HepG2 (cell line): ENCODE measurements at regions not wholly inside any gene's neighbourhood (a gene's known extent, or its start where the extent isn't known, plus 50 kb on each side); places are given as distances from the start of the nearest gene placed in this dataset.

Experiments
- ATF7 ChIP-seq, 2 experiments: fragments of 450-650 bp in 1 of 2; sonication (generic) in 1 of 2; formaldehyde crosslinking in 1 of 2; IDR thresholded peaks; 2 replicates each; pipeline versions ENCODE4 v1.4.0 to v1.6.1; 2016 to 2020; ENCODE audit warnings: antibody characterized with exemption in 1 of 2, mild to moderate bottlenecking in 1 of 2, missing genetic modification reagents in 1 of 2
- EP300 ChIP-seq, 3 experiments: sonication (generic) in 1 of 3; formaldehyde crosslinking in 1 of 3; IDR thresholded peaks; 2 replicates each; pipeline versions ENCODE4 v1.5.1 to v1.6.1; 2011 to 2020; ENCODE audit warnings: low read depth in 2 of 3, low read length in 2 of 3, borderline replicate concordance in 1 of 3, improper control_type of control experiment in 1 of 3, mild to moderate bottlenecking in 1 of 3, missing genetic modification reagents in 1 of 3, moderate library complexity in 1 of 3
- HNRNPLL ChIP-seq: fragments of 200-400 bp; formaldehyde crosslinking; IDR thresholded peaks from 2 replicates; pipeline ENCODE4 v1.6.1; 2017; ENCODE audit warnings: mild to moderate bottlenecking, low read depth, low read length; ENCODE audit not compliant: poor library complexity, severe bottlenecking
- KLF9 ChIP-seq: IDR thresholded peaks from 2 replicates; pipeline ENCODE4 v1.6.1; 2016; ENCODE audit warnings: low read depth
- MBD4 ChIP-seq: IDR thresholded peaks from 2 replicates; pipeline ENCODE4 v1.6.1; 2012; ENCODE audit warnings: low read length, inconsistent platforms, borderline replicate concordance
- NONO ChIP-seq, 2 experiments: fragments of 450-650 bp in 1 of 2; sonication (generic) in 1 of 2; formaldehyde crosslinking in 1 of 2; IDR thresholded peaks in 1 of 2; conservative IDR thresholded peaks in 1 of 2; 2 replicates each; pipeline versions ENCODE4 v1.6.1 to v1.8.0; 2017 to 2022; ENCODE audit warnings: mild to moderate bottlenecking in 1 of 2, missing genetic modification reagents in 1 of 2, moderate library complexity in 1 of 2
- SKI ChIP-seq: fragments of 450-650 bp; IDR thresholded peaks from one replicate; pipeline ENCODE4 v1.6.1; 2018; ENCODE audit warnings: mild to moderate bottlenecking; ENCODE audit not compliant: partially characterized antibody
- ZMAT5 ChIP-seq: sonication (generic); formaldehyde crosslinking; IDR thresholded peaks from 2 replicates; pipeline ENCODE4 v1.5.0; 2020; ENCODE audit warnings: mild to moderate bottlenecking, low read depth, missing genetic modification reagents, borderline replicate concordance
- ZNF383 ChIP-seq: sonication (generic); formaldehyde crosslinking; IDR thresholded peaks from 2 replicates; pipeline ENCODE4 v1.4.0; 2020; ENCODE audit warnings: missing genetic modification reagents, mild to moderate bottlenecking, borderline replicate concordance
- ZNF547 ChIP-seq: sonication (generic); formaldehyde crosslinking; IDR thresholded peaks from 2 replicates; pipeline ENCODE4 v1.5.1; 2020; ENCODE audit warnings: mild to moderate bottlenecking, missing genetic modification reagents
- ZNF609 ChIP-seq: sonication (generic); formaldehyde crosslinking; IDR thresholded peaks from 2 replicates; pipeline ENCODE4 v1.4.0; 2020; ENCODE audit warnings: mild to moderate bottlenecking, missing genetic modification reagents, borderline replicate concordance
- ZNF704 ChIP-seq: sonication (generic); formaldehyde crosslinking; IDR thresholded peaks from 2 replicates; pipeline ENCODE4 v1.8.1; 2023; ENCODE audit warnings: mild to moderate bottlenecking, inconsistent platforms, moderate library complexity, missing genetic modification reagents, borderline replicate concordance
- ZNF768 ChIP-seq: sonication (generic); formaldehyde crosslinking; IDR thresholded peaks from 2 replicates; pipeline ENCODE4 v1.4.0; 2020; ENCODE audit warnings: missing genetic modification reagents
- ZNF775 ChIP-seq: sonication (generic); formaldehyde crosslinking; IDR thresholded peaks from 2 replicates; pipeline ENCODE4 v1.4.0; 2020; ENCODE audit warnings: missing genetic modification reagents, mild to moderate bottlenecking, moderate library complexity, borderline replicate concordance
- ZNF83 ChIP-seq: sonication (generic); formaldehyde crosslinking; IDR thresholded peaks from 2 replicates; pipeline ENCODE4 v1.4.0; 2020; ENCODE audit warnings: missing genetic modification reagents, mild to moderate bottlenecking, borderline replicate concordance
- ZSCAN22 ChIP-seq: sonication (generic); formaldehyde crosslinking; IDR thresholded peaks from 2 replicates; pipeline ENCODE4 v1.4.0; 2020; ENCODE audit warnings: mild to moderate bottlenecking, missing genetic modification reagents
- TF ChIP-seq, protein P1 (sequence below): IDR thresholded peaks from 2 replicates; pipeline ENCODE4 v1.6.1; 2012; ENCODE audit warnings: low read depth, low read length, improper control_type of control experiment
- TF ChIP-seq, protein P2 (sequence below): sonication (generic); formaldehyde crosslinking; IDR thresholded peaks from 2 replicates; pipeline ENCODE4 v1.4.0; 2020; ENCODE audit warnings: missing genetic modification reagents

DNA sequence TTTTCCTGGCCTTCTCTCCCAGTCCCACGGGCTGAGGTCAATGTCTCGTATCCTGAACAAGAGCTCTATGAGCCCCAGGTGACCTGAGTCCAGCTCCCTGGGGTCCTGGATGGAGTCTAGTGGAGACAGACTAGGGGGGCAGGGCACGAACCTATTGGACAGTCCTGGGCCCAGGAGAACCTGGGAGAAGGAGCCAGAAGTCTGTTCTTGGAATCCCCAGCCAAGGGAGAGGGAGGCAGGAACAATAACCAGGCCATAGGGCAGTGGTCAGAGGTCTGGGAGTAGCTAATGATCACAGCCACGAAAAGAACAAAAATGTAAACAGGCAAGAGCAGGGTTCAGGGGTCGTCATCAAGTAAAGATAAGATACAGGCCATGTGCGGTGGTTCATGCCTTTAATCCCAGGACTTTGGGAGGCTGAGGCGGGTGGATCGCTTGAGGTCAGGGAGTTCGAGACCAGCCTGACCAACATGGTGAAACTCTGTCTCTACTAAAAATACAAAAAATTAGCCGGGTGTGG, 60.8 kb downstream of the COPRS start (continued):
- TF ChIP-seq ZNF609 (CRISPR knock-in tag): peak; percentile 80; the same call in 1 of the 2 replicates
- no peak for TF ChIP-seq ZNF704 (CRISPR knock-in tag)
- TF ChIP-seq, protein P1, sequence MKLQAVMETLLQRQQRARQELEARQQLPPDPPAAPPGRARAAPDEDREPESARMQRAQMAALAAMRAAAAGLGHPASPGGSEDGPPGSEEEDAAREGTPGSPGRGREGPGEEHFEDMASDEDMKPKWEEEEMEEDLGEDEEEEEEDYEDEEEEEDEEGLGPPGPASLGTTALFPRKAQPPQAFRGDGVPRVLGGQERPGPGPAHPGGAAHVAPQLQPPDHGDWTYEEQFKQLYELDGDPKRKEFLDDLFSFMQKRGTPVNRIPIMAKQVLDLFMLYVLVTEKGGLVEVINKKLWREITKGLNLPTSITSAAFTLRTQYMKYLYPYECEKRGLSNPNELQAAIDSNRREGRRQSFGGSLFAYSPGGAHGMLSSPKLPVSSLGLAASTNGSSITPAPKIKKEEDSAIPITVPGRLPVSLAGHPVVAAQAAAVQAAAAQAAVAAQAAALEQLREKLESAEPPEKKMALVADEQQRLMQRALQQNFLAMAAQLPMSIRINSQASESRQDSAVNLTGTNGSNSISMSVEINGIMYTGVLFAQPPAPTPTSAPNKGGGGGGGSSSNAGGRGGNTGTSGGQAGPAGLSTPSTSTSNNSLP: peak; percentile 53; the same call in 1 of the 2 replicates
- TF ChIP-seq ZNF768: no peak
- peak in 1 of 2 experiments; percentile 68; a peak in 2 of 4 replicates for TF ChIP-seq EP300 (IDR thresholded peaks at IDR 0.05; ENCODE audit: low read depth in 2 of 2, low read length in 2 of 2)
- TF ChIP-seq EP300 (CRISPR knock-in tag; IDR thresholded peaks at IDR 0.05; ENCODE audit: borderline replicate concordance): no peak
- TF ChIP-seq MBD4: no peak
- TF ChIP-seq ZMAT5 (CRISPR knock-in tag): no peak
- TF ChIP-seq ZNF547 (CRISPR knock-in tag): no peak
- no peak for TF ChIP-seq ATF7 (IDR thresholded peaks at IDR 0.05)
- no peak; the same call in 1 of the 2 replicates for TF ChIP-seq ATF7 (CRISPR knock-in tag; IDR thresholded peaks at IDR 0.05)
- no peak for TF ChIP-seq KLF9
- TF ChIP-seq ZNF83 (CRISPR knock-in tag): no peak
- no peak for TF ChIP-seq HNRNPLL
- TF ChIP-seq NONO (IDR thresholded peaks at IDR 0.05): no peak
- TF ChIP-seq NONO (CRISPR knock-in tag; conservative IDR thresholded peaks at IDR 0.05): no peak; the same call in 1 of the 2 replicates
- no peak for TF ChIP-seq ZSCAN22 (CRISPR knock-in tag)
- TF ChIP-seq ZNF383 (CRISPR knock-in tag): no peak
- TF ChIP-seq, protein P2, sequence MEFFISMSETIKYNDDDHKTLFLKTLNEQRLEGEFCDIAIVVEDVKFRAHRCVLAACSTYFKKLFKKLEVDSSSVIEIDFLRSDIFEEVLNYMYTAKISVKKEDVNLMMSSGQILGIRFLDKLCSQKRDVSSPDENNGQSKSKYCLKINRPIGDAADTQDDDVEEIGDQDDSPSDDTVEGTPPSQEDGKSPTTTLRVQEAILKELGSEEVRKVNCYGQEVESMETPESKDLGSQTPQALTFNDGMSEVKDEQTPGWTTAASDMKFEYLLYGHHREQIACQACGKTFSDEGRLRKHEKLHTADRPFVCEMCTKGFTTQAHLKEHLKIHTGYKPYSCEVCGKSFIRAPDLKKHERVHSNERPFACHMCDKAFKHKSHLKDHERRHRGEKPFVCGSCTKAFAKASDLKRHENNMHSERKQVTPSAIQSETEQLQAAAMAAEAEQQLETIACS: no peak
- no peak for TF ChIP-seq ZNF775 (CRISPR knock-in tag)
- TF ChIP-seq SKI: peak; percentile 31
